Pons (tissue), 1 donor: ENCODE measurements at regions not wholly inside any gene's neighbourhood (a gene's known extent, or its start where the extent isn't known, plus 50 kb on each side); places are given as distances from the start of the nearest gene placed in this dataset.

Experiments used
- DNase-seq: peaks from one replicate; pipeline ENCODE4 v3.0.0-alpha.2; 2016; ENCODE audit warnings: low spot score

DNA sequence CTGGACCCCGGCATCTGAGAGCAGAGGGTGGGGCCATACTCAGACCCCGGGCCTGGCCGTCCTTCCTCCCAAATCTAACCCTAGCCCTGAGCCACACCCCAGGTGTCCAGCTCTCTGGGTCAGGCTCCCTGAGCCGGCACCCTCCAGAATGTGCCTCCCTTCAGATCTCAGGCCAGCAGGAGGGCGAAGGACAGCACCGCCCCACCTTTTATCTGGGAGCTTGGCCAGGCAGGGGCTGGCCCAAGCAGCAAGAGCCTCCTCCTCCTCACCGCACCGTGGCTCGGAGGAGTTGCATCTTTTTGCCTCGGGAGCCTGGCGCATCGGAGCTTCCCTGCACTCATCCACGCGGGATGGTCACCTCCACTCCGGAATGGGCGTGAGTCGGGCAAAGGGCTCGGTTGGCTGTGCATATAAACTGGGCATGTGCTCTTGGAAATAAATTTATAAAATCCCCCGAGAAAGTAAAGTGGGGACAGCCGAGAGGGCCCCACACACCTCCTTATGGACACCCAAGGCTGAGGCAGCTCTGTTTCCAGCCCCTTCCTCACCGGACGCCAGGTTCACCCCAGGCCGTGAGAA is 69.1 kb upstream of the CTDP1 start:
- DNase-seq: no peak

GRCh38 chr18:79611040-79611681 is 68.4 kb upstream of the CTDP1 start:
- DNase-seq: no peak

DNA sequence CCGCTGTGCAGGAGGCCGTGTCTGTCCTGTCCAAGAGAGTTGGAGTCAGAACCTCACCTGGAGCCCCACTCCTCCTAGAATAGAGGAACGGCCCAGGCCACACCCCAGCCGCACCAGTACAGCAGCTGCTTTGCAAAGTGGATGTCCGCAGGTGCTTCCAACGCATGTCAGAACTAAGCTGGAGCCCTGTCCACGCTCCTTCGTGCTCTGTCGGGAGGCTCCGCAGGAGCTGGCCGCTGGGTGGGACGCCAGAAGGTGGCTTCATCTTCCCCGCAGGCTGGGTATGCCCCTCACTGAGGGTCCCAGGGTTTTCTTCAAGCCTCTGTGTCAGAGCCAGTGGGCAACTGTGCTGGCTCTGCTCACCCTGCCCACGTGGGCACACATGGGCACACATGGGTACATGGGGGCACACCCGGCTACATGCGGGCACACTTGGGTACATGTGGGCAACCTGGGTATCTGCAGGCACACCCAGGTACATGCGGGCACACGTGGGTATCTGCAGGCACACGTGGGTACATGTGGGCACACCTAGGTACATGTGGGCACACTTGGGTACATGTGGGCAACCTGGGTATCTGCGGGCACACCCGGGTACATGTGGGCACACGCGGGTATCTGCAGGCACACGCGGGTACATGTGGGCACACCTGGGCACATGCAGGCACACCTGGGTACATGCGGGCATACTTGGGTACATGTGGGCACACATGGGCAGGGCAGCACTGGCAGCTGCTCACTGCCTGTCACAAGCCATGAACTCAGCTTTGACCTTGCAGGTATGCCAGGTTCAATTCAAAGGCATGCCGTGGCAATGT is 67.1 kb upstream of the CTDP1 start:
- no peak for DNase-seq

DNA sequence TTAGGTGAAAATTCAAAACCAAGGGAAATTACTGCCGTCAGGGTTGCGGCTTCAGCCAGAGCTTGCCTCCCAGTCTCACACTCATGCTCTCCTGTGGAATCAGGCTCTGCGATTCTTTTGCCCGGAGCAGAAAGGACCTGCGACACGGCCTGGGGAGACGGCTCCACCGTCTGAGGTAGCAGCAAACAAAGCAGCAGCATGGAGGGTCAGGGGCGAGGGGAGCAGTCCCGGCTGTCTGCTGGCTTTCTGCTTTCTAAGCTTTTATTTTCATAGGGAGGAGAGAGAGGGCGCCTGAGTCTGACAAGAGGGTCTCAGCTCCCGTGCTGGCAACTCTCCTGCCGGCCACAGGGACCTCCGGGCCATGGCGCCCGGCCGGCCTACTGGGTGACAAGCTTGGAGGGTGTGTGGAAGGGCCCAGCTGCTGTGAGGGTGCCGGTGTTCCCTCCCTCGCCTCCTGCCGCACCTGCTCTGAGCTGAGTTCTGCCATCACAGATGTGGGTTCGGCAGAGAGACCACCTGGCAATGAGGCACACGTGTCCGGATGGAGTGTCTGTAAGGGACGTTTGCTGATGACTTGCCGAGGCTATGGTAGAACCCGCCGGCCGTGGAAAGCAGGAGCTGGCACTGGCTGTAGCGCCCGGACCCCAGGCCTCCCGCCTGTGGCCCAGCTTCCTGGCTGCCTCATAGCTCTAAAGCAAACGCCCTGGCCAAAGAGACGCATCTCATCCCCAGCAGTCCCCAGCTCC is 66.2 kb upstream of the CTDP1 start:
- DNase-seq: no peak

DNA sequence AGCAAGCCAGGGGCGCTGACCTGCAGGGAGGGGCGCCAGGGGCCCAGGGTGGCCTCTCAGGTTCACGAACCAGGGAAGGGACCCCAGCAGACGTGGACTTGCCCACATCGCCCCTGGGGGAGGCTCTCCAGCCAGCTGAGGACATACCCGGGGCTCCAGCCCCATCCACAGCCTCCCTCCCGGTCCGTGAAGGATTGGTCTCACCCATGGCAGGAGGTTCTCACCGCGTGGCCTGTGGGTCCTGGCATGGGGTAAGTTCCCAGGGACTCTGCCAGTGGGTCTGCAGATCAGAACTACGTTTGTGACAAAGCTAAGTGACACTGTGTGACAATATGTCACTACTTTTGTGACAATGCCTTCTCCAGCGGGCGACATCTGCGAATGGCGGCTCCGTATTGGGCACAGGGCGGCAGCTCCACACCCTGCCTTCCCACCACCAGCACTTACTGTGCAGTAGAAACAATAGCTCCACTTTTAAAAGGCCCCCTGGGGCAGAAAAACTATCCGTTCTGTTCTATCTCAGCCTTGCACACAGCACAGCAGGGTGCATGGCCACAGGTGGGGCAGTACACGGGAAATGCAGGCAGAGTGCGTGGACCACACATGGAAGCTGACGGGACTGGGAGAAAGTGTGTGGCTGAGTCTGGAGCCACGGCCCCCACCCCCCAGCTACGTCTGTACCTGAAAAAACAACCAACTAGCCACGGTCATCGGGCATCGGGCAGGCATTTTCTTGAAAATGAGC is 65.2 kb upstream of the CTDP1 start:
- DNase-seq: no peak

DNA sequence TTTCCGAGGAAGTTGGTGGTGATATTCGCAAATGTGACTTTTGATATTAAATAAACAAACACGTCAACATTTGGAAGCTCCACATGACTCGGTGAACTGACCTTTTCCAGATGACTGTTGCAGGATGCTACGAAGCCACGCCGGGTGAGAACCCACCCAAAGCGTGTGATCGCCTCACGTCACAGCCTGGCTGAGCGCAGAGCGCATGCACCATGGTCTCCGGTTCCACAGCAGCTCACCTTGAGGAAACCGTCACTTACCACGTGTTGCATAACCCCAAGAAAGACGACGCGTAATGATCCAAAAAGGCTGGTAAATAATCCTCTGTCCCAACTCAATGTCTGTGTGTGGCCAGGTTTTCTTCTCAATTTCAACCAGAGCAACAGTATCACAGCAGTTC is 64.5 kb upstream of the CTDP1 start:
- DNase-seq: no peak

DNA sequence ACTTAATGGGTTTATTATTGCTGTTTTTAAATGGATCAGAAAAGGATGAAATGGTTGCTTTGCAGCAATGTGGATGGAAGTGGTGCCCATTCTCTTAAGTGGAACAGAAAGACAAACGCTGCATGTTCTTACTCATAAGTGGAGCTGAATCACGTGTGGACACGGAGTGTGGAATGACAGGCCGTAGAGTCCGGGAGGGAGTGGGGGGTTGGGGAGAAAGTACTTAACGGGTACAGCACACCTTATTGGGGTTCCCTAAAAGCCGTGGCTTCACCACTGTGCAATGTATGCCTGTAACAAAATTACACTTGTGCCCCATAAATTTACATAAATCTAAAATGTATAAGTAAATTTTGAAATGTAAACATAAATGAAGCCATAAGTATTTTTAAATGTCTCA is 64.0 kb upstream of the CTDP1 start:
- no peak for DNase-seq

DNA sequence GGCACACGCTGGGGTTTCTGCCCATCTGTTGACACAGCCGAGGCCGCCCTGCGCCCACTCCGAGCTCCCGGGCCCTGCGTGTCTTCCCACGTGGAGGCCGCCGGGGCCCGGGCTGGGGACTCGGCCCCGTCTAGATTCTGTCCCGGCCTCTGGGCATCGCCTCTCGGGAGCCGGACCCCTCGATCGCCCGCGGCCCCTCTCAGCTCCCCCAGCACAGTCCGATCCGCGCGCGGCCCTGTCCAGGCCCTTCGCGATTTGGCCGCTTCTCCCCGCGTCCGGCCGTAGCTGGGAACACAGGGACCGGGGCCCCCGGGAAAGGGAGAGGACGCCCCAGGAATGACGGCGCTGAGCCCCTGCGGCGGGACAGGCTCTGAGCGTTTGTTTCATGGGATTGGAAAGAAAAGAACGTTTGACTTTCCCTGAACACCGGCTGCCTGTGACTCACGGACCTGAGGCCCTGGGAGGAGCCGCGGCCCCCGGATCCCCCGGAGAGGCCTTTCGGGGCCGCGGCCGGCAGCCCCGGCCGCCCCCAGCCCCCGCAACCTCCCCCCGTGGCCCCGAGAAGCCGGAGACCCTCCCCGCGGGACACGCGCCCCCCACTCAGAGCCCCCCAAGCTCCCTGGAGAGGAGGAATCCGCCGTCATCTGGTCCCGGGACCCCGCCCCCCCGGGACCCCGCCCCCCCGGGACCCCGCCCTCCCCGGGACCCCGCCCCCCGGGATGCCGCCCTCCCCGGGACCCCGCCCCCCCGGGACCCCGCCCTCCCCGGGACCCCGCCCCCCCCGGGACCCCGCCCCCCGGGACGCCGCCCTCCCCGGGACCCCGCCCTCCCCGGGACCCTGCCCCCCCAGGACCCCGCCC is 62.7 kb upstream of the CTDP1 start:
- DNase-seq: no peak

DNA sequence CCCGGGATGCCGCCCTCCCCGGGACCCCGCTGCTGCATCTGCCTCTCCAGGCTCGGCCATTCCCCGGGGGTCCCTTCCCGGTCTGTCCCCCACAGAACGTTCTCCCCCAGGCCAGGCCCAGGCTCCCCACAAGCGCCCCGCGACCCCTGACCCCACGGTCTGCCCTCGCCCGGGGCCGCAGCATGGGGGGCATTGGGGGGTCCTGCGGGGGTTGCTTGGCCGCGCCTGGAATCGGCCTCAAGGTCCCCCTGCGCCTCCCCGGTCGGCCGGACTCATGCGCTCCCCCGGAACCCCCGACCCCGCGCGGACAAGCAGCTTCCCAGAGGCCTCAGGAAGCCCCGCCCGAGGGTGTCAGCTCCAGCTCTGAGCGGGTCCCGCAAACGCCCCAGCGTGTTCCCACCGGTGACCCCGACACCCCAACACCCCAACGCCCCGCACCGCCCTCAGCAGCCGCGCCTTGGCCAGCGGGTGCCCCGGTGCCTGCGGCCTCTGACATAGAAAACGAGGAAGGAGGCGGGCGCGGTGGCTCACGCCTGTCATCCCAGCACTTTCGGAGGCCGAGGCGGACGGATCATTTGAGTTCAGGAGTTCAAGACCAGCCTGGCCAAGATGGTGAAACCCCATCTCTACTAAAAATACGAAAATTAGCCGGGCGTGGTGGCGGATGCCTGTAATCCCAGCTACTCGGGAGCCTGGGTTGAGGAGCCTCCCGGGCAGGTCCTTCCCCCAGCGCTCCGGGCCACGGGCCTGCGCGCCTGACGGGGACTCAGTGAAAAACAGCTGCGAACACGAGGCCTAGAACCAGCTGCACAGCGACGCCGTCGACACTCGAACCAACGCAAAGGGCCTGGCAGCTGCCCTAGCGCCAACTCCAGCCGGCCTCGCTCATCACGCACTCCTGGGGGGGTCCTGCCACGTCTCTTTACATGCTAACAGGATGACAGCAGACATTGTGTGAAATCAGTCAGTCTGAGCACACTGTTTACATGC is 61.8 kb upstream of the CTDP1 start:
- DNase-seq: no peak

DNA sequence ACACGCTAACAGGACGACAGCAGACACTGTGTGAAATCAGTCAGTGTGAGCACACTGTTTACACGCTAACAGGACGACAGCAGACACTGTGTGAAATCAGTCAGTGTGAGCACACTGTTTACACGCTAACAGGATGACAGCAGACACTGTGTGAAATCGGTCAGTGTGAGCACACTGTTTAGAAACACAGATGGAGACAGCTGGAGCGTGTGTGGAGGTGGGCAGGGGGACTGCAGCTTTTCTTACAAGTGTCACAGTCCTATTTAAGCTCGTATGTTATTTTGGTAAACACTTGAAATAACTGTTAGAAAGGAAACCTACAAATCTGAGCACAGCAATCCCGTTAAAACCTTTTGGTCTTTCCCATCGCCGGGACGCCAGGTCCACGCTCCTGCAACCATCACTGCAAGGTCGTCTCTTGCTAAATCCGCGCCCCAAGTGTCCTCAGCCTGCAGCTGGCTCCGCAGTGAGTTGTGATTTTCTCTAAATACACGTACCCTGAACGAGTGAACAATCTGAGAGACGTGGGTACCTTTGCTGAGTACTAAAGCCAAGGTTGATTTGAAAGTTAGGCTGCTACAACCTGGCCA is 58.9 kb upstream of the CTDP1 start:
- DNase-seq: no peak

GRCh38 chr18:79621501-79621900 is 58.1 kb upstream of the CTDP1 start:
- DNase-seq: no peak

- no peak for DNase-seq
These were observed 57.6 kb upstream of the CTDP1 start for GRCh38 chr18:79622004-79622403.

DNA sequence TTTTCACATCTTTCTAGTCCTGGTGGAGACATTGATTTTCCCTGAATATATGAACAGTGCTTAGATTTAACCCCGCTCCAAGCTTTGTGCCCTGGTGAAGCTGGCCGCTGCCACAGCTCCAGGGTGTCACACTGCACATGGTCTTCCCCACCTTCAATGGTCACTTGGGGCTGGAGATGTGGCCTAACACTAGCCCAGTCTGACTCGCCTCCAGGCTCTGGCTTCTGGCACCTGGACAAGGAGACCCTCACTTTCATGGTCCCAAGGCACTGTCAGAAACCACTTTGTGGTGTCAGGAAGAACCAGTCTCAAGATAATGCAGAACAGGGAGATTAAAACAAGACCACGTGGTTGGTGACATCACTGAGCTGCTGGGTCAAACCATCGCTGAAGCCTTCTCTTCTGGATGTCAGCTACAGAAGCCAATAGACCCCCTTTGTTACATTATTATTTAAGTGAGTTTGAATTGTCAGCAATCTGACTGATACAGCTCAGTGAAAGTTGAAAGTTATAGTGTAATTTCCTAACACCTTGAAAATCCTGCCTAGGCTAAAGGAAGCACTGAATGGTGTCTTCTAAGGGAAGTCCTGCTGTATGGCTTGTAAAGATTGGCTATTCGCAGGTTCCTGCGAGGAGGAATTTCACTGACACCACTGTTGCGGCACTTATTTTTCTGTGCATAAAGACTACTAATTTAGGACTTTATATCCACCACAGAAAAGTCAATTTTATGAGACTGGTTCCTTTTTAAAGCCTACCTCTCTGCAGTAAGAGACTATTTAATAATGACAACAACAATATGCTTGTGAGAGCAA is 55.0 kb upstream of the CTDP1 start:
- peak; percentile 31 for DNase-seq

- DNase-seq: peak; percentile 80
These were observed 54.2 kb upstream of the CTDP1 start for GRCh38 chr18:79625195-79625923.

DNA sequence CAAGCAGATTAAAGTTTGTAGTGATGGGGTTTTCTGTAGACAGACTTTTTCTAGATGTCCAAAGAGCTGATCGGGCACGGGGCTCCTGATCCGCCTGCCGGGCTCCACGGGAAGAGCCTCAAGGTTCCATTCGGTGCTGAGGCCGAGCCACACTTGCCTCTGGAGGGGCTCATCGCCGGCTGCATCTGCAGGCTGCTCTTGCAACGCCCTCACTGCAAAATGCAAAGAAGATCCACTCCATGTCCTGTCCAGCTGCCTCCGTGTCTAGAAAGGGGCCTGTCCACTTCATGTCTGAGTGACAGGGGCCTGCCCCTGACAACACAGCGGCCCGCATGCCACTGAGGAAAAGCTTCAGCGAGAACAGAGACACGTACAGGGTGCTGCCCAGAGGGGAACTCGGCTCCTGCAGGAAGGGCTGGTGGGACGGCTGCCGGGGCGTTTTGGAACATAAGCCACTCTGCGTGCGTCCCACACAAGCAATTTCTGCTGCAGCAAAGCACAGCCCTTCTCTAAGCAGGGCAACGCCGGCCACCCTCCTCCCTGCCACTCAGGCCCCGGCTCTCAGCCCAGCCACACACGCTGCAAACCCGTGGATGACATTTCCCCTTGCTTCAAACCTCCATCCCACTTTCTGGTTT is 53.6 kb upstream of the CTDP1 start:
- no peak for DNase-seq

- no peak for DNase-seq
These were observed 52.5 kb upstream of the CTDP1 start for GRCh38 chr18:79626905-79627749.
